Upper lobe of left lung (tissue), 6 donors: ENCODE measurements at regions not wholly inside any gene's neighbourhood (a gene's known extent, or its start where the extent isn't known, plus 50 kb on each side); places are given as distances from the start of the nearest gene placed in this dataset.

ENCODE experiments used
- ATAC-seq, 2 donors: fragments of 200-7000 bp; cut with Tn5 transposase; one replicate each; pipeline ENCODE4 v1.9.1; 2022; ENCODE audit warnings: mild to moderate bottlenecking in 2 of 2, moderate library complexity in 2 of 2; ENCODE audit not compliant: low FRiP score in 2 of 2
- DNase-seq, 2 donors: peaks; one replicate each; pipeline ENCODE4 v3.0.0-alpha.2; 2019 to 2020
- H3K27ac ChIP-seq, 4 donors: fragments of 200-600 bp; sonication (generic); one replicate each; pipeline ENCODE4 v1.5.1; 2016 to 2019
- H3K27me3 ChIP-seq, 4 donors: fragments of 200-600 bp; sonication (generic); one replicate each; pipeline ENCODE4 v1.5.1; 2017 to 2019
- H3K36me3 ChIP-seq, 4 donors: fragments of 200-600 bp; sonication (generic); one replicate each; pipeline ENCODE4 v1.5.1; 2016 to 2019
- H3K4me1 ChIP-seq, 4 donors: fragments of 200-600 bp; sonication (generic); one replicate each; pipeline ENCODE4 v1.5.1; 2018 to 2019
- H3K4me3 ChIP-seq, 4 donors: fragments of 200-600 bp; sonication (generic); one replicate each; pipeline ENCODE4 v1.5.1; 2017 to 2019; ENCODE audit warnings: mild to moderate bottlenecking in 2 of 4, moderate library complexity in 1 of 4
- H3K9me3 ChIP-seq, 4 donors: fragments of 200-600 bp; sonication (generic); one replicate each; pipeline ENCODE4 v1.5.1; 2018 to 2019
- CTCF ChIP-seq, 6 experiments: fragments of 450-650 bp in 4 of 6; fragments of 200-600 bp in 2 of 6; sonication (generic) in 2 of 6; IDR thresholded peaks; one replicate each; pipeline ENCODE4 v1.5.1; 2016 to 2019; ENCODE audit warnings: antibody characterized with exemption in 6 of 6
- EP300 ChIP-seq, 4 donors: sonication (generic); formaldehyde crosslinking; IDR thresholded peaks; one replicate each; pipeline ENCODE4 v1.5.1; 2017; ENCODE audit warnings: antibody characterized with exemption in 4 of 4, control low read depth in 2 of 4
- POLR2A ChIP-seq, 4 donors: fragments of 450-650 bp; IDR thresholded peaks; one replicate each; pipeline ENCODE4 v1.5.1; 2016 to 2017; ENCODE audit warnings: antibody characterized with exemption in 4 of 4, mild to moderate bottlenecking in 2 of 4
- POLR2AphosphoS5 ChIP-seq, 2 donors: sonication (generic); formaldehyde crosslinking; IDR thresholded peaks; one replicate each; pipeline ENCODE4 v1.5.1; 2017; ENCODE audit warnings: antibody characterized with exemption in 2 of 2
- WGBS, 2 donors: methylation state at CpG; one replicate each; pipeline ENCODE4 v1.1.5; 2017 to 2018; 5-methylcytosine and 5-hydroxymethylcytosine counted together
- donor health status: DM: no; HTN: no; CAD: no; lungs with moderate emphysema.
- donor health status: DM: no; HTN: yes; CAD: no; lungs with severe emphysema.

- H3K36me3 ChIP-seq: no peaks in the 10 kb centered on the region
- no peaks in the 10 kb centered on the region for H3K9me3 ChIP-seq
- no peaks in the 10 kb centered on the region for H3K4me1 ChIP-seq
- H3K27me3 ChIP-seq: no peaks in the 10 kb centered on the region
- no peak for DNase-seq
- no peak overlapping the region for H3K4me3 ChIP-seq
- no peak overlapping the region for H3K27ac ChIP-seq
- TF ChIP-seq POLR2A (IDR thresholded peaks at IDR 0.05) (no peak), EP300 (IDR thresholded peaks at IDR 0.05) (no peak), POLR2AphosphoS5 (IDR thresholded peaks at IDR 0.05) (no peak), CTCF (IDR thresholded peaks at IDR 0.05) (no peak)
- no peak for ATAC-seq
Observed at GRCh38 chr5:39870137-39870536, 445.4 kb upstream of the DAB2 start.

DNA sequence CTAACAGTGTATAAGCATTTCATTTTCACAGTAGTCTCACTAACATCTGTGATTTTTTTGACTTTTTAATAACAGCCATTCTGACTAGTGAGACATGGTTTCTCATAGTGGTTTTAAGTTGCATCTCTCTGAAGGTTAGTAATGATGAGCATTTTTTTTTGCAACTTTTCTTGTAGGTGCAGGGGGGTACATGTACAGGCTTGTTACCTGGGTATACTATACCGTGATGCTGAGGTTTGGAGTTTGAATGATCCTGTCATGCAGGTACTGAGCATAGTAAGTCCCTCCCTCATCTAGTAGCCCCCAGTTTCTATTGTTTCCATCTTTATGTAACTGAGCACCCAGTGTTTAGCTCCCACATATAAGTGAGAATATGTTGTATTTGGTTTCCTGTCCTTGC, 444.6 kb upstream of the DAB2 start:
- no peaks in the 10 kb centered on the region for H3K27me3 ChIP-seq
- 75 to 83% methylated on average over 1 of the region's 1 CpG for WGBS, 2 donors
- TF ChIP-seq EP300 (IDR thresholded peaks at IDR 0.05) (no peak), CTCF (IDR thresholded peaks at IDR 0.05) (no peak), POLR2AphosphoS5 (IDR thresholded peaks at IDR 0.05) (no peak), POLR2A (IDR thresholded peaks at IDR 0.05) (no peak)
- H3K4me1 ChIP-seq: no peaks in the 10 kb centered on the region
- no peaks in the 10 kb centered on the region for H3K36me3 ChIP-seq
- H3K4me3 ChIP-seq: no peak overlapping the region
- no peak overlapping the region for H3K27ac ChIP-seq
- no peak for ATAC-seq
- DNase-seq: no peak
- no peaks in the 10 kb centered on the region for H3K9me3 ChIP-seq

GRCh38 chr5:39867923-39868322, 443.1 kb upstream of the DAB2 start:
- DNase-seq: no peak
- Histone ChIP-seq H3K27ac (no peak overlapping the region), H3K9me3 (no peaks in the 10 kb centered on the region), H3K4me1 (no peaks in the 10 kb centered on the region), H3K4me3 (no peak overlapping the region), H3K27me3 (no peaks in the 10 kb centered on the region), H3K36me3 (no peaks in the 10 kb centered on the region)
- TF ChIP-seq POLR2AphosphoS5 (IDR thresholded peaks at IDR 0.05) (no peak), EP300 (IDR thresholded peaks at IDR 0.05) (no peak), CTCF (IDR thresholded peaks at IDR 0.05) (no peak), POLR2A (IDR thresholded peaks at IDR 0.05) (no peak)
- no peak for ATAC-seq

DNA sequence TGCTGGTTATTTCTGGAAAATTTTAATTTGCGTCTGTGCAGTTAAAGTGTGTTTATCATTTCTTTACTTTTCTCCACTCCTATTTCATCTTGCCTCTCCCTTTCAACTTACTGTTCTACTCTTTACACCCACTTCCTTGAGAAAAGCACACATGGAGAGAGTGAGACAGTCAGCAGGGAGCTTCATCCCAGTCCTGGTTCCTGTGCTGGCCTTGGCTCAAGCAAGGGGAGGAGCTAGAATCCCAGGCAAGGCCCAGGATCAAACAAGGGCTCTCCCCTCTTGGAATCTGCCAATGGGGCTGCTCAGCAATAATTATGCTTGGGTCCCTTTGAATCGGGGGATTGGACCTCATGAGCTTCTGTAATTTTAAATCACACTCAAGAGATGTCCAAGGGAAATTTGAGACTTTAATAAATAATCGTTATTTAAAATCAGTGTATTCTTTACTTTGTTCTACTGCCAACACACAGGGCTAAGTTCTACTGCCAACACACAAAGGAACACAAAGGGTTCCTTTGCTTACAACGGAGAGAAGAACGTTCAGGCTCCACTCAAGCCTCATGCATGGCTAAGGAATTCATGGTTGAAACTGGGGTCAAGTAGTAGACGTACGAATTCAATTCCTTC, 439.3 kb upstream of the DAB2 start:
- Histone ChIP-seq H3K36me3 (no peaks in the 10 kb centered on the region), H3K27me3 (no peaks in the 10 kb centered on the region), H3K27ac (no peak overlapping the region), H3K4me3 (no peak overlapping the region), H3K9me3 (no peaks in the 10 kb centered on the region), H3K4me1 (no peaks in the 10 kb centered on the region)
- no peak for DNase-seq
- TF ChIP-seq POLR2AphosphoS5 (IDR thresholded peaks at IDR 0.05): no peak
- no peak for TF ChIP-seq POLR2A (IDR thresholded peaks at IDR 0.05)
- TF ChIP-seq CTCF (IDR thresholded peaks at IDR 0.05): no peak
- no peak for TF ChIP-seq EP300 (IDR thresholded peaks at IDR 0.05)
- no peak for ATAC-seq
- 63 to 67% methylated on average over 7 of the region's 7 CpGs for WGBS, 2 donors

GRCh38 chr5:39857041-39857440, 432.3 kb upstream of the DAB2 start:
- H3K36me3 ChIP-seq: no peaks in the 10 kb centered on the region
- WGBS, 2 donors: 58 to 67% methylated on average over 3 of the region's 3 CpGs
- no peak overlapping the region for H3K27ac ChIP-seq
- no peak for ATAC-seq
- H3K4me1 ChIP-seq: no peaks in the 10 kb centered on the region
- H3K4me3 ChIP-seq: no peak overlapping the region
- no peak for DNase-seq
- H3K9me3 ChIP-seq: no peaks in the 10 kb centered on the region
- TF ChIP-seq POLR2AphosphoS5 (IDR thresholded peaks at IDR 0.05): no peak
- TF ChIP-seq EP300 (IDR thresholded peaks at IDR 0.05): no peak
- TF ChIP-seq POLR2A (IDR thresholded peaks at IDR 0.05): no peak
- no peak for TF ChIP-seq CTCF (IDR thresholded peaks at IDR 0.05)
- H3K27me3 ChIP-seq: no peaks in the 10 kb centered on the region
